HepG2 (cell line): ENCODE measurements at regions not wholly inside any gene's neighbourhood (a gene's known extent, or its start where the extent isn't known, plus 50 kb on each side); places are given as distances from the start of the nearest gene placed in this dataset.

Experiments used
- ATAC-seq: fragments of 200-7000 bp; cut with Tn5 transposase; 3 replicates; pipeline ENCODE4 v1.9.1; 2020; ENCODE audit warnings: mild to moderate bottlenecking, moderate library complexity
- BruUV-seq: library from RNA; stranded (reverse); fragments of 400-500 nt; replicated peaks from 2 replicates; lab custom pipeline; 2021; lab: Mats Ljungman, UMichigan
- CTCF ChIA-PET: fragments of 300-600 bp; formaldehyde crosslinking; extraction: SDS; loops from one replicate; lab custom pipeline; 2021; ENCODE audit warnings: low total read pairs, inconsistent platforms, low intra/inter-chr PET ratio; lab: Yijun Ruan, JAX
- POLR2A ChIA-PET: fragments of 350-600 bp; sonication (Branson Sonifier 250); formaldehyde crosslinking; loops from one replicate; lab custom pipeline; 2020; ENCODE audit warnings: antibody characterized with exemption, inconsistent platforms; lab: Yijun Ruan, JAX
- DNase-seq: peaks from one replicate; pipeline ENCODE4 v3.0.0-alpha.2; 2015; ENCODE audit warnings: low spot score
- FAIRE-seq: peaks from 3 replicates; lab custom pipeline; 2011; peaks lifted over from hg19 to GRCh38; lab: Jason Lieb, UNC
- H2AFZ ChIP-seq: one replicate; pipeline ENCODE4 v1.6.1; 2011; ENCODE audit warnings: low read length, inconsistent platforms
- H3K27ac ChIP-seq: fragments of 300-600 bp; 3 replicates; pipeline ENCODE4 v1.8.0; 2011; ENCODE audit warnings: mixed run types, mild to moderate bottlenecking, mixed read lengths, low read length, inconsistent platforms; ENCODE audit not compliant: insufficient read depth; ENCODE audit errors: extremely low read length
- H3K27me3 ChIP-seq, 2 experiments: fragments of 200-600 bp in 1 of 2; 2 replicates in 1 of 2; 3 replicates in 1 of 2; pipeline versions ENCODE4 v1.6.0 to v1.8.0; 2011; ENCODE audit warnings: low read length in 2 of 2, mild to moderate bottlenecking in 2 of 2, moderate library complexity in 2 of 2, inconsistent platforms in 1 of 2; ENCODE audit not compliant: insufficient read depth in 2 of 2, control insufficient read depth in 1 of 2
- H3K36me3 ChIP-seq, 2 experiments: fragments of 200-600 bp in 1 of 2; replicated peaks in 1 of 2; 2 replicates in 1 of 2; 3 replicates in 1 of 2; pipeline versions ENCODE4 v1.5.1 to v1.8.0; 2011; ENCODE audit warnings: low read length in 2 of 2, inconsistent platforms in 1 of 2; ENCODE audit not compliant: insufficient read depth in 2 of 2, control insufficient read depth in 1 of 2
- H3K4me1 ChIP-seq: 2 replicates; pipeline ENCODE4 v1.5.1; 2012; ENCODE audit warnings: low read length, inconsistent platforms; ENCODE audit not compliant: insufficient read depth
- H3K4me2 ChIP-seq: 2 replicates; pipeline ENCODE4 v1.6.0; 2011; ENCODE audit warnings: low read depth, low read length, inconsistent platforms
- H3K4me3 ChIP-seq, 3 experiments: fragments of 200-600 bp in 1 of 3; sonication (generic), shearing (Covaris generic) in 1 of 3; replicated peaks in 1 of 3; 2 replicates each; pipeline ENCODE4 v1.5.1; 2011 to 2016; ENCODE audit warnings: low read length in 3 of 3, inconsistent platforms in 2 of 3, low read depth in 2 of 3, mild to moderate bottlenecking in 2 of 3, control low read depth in 1 of 3, mixed read lengths in 1 of 3; ENCODE audit not compliant: insufficient read depth in 1 of 3
- H3K79me2 ChIP-seq: one replicate; pipeline ENCODE4 v1.6.1; 2011; ENCODE audit warnings: low read length, inconsistent platforms; ENCODE audit not compliant: insufficient read depth
- H3K9ac ChIP-seq: 2 replicates; pipeline ENCODE4 v1.6.0; 2011; ENCODE audit warnings: mild to moderate bottlenecking, low read depth, low read length, inconsistent platforms; ENCODE audit not compliant: insufficient read depth
- H3K9me3 ChIP-seq: 2 replicates; pipeline ENCODE4 v1.5.1; 2012; ENCODE audit warnings: mild to moderate bottlenecking, low read length
- H4K20me1 ChIP-seq: 2 replicates; pipeline ENCODE4 v1.6.0; 2011; ENCODE audit warnings: inconsistent platforms, mild to moderate bottlenecking, low read length, moderate library complexity; ENCODE audit not compliant: insufficient read depth
- MLLT10 ChIP-seq: sonication (generic); formaldehyde crosslinking; IDR thresholded peaks from 2 replicates; pipeline ENCODE4 v1.4.0; 2020; ENCODE audit warnings: missing genetic modification reagents
- RARG ChIP-seq: sonication (generic); formaldehyde crosslinking; IDR thresholded peaks from 2 replicates; pipeline ENCODE4 v1.4.0; 2020; ENCODE audit warnings: low read depth, mild to moderate bottlenecking, missing genetic modification reagents
- RXRB ChIP-seq: IDR thresholded peaks from 2 replicates; pipeline ENCODE4 v1.6.1; 2016; ENCODE audit warnings: borderline replicate concordance, missing genetic modification reagents, missing compliant biosample characterization
- SATB2 ChIP-seq: sonication (generic); formaldehyde crosslinking; IDR thresholded peaks from 2 replicates; pipeline ENCODE4 v1.5.0; 2020; ENCODE audit warnings: missing genetic modification reagents
- SCMH1 ChIP-seq: sonication (generic); formaldehyde crosslinking; IDR thresholded peaks from 2 replicates; pipeline ENCODE4 v1.9.0; 2021; ENCODE audit warnings: missing genetic modification reagents, mild to moderate bottlenecking, borderline replicate concordance
- SP4 ChIP-seq: sonication (generic); formaldehyde crosslinking; IDR thresholded peaks from 2 replicates; pipeline ENCODE4 v1.8.1; 2023; ENCODE audit warnings: mild to moderate bottlenecking, missing genetic modification reagents
- YY1 ChIP-seq: IDR thresholded peaks from 2 replicates; pipeline ENCODE4 v1.6.1; 2011; ENCODE audit warnings: low read length, low read depth, moderate library complexity, mild to moderate bottlenecking; ENCODE audit not compliant: insufficient read depth, insufficient replicate concordance
- ZBTB42 ChIP-seq: sonication (generic); formaldehyde crosslinking; IDR thresholded peaks from 2 replicates; pipeline ENCODE4 v1.5.0; 2020; ENCODE audit warnings: mild to moderate bottlenecking, missing genetic modification reagents
- WGBS: methylation state at CpG from one replicate; pipeline ENCODE4 v1.1.6; 2017; ENCODE audit warnings: low lambda C conversion rate; 5-methylcytosine and 5-hydroxymethylcytosine counted together
- in situ Hi-C: cut with HindIII; loops from 2 replicates; pipeline ENCODE4 v1.10.0; 2017; ENCODE audit warnings: low pct_unique_long_range_greater_than_20kb; ENCODE audit not compliant: extremely low pct_ligation_motif_present
- intact Hi-C: fragments of 100-400 bp; cut with micrococcal nuclease; formaldehyde crosslinking; loops from one replicate; pipeline ENCODE4 v1.10.0; 2022; ENCODE audit not compliant: unreplicated experiment
- TF ChIP-seq, protein P1 (sequence below): sonication (generic); formaldehyde crosslinking; conservative IDR thresholded peaks from 2 replicates; pipeline ENCODE4 v1.8.0; 2022; ENCODE audit warnings: mild to moderate bottlenecking, moderate library complexity, missing genetic modification reagents
- TF ChIP-seq, protein P2 (sequence below): fragments of 450-650 bp; IDR thresholded peaks from 2 replicates; pipeline ENCODE4 v1.6.1; 2017
- TF ChIP-seq, protein P3 (sequence below): sonication (generic); formaldehyde crosslinking; IDR thresholded peaks from 2 replicates; pipeline ENCODE4 v1.4.0; 2020; ENCODE audit warnings: low read depth, mild to moderate bottlenecking, missing genetic modification reagents

DNA sequence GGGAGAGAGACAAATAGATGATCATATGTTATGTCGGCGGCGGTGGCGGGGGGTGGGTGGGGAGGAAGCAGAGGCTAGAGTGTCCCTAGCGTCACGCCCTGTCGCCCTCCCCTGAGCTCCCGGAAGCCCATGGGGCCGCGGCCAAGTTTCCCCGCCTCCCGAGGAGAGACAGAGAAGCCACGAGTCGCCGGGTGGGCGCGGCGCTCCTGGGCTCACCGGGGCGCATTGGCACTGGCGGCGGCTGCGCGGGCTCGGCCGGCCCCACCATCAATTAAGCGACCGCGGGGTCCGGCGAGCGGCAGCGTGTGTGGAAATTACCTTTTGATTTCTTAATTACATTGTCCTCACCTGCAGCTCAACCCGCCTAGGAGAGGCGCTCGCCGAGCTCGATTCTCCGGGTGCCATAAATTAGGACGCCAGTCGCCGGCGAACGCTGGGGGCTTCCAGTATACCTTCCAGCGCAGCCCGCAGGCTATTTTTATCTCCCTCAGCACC lies 119.9 kb upstream of the LHX5 start (continued):
- no peak for TF ChIP-seq ZBTB42
- TF ChIP-seq, protein P1, sequence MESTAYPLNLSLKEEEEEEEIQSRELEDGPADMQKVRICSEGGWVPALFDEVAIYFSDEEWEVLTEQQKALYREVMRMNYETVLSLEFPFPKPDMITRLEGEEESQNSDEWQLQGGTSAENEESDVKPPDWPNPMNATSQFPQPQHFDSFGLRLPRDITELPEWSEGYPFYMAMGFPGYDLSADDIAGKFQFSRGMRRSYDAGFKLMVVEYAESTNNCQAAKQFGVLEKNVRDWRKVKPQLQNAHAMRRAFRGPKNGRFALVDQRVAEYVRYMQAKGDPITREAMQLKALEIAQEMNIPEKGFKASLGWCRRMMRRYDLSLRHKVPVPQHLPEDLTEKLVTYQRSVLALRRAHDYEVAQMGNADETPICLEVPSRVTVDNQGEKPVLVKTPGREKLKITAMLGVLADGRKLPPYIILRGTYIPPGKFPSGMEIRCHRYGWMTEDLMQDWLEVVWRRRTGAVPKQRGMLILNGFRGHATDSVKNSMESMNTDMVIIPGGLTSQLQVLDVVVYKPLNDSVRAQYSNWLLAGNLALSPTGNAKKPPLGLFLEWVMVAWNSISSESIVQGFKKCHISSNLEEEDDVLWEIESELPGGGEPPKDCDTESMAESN (CRISPR knock-in tag) = no peak
- TF ChIP-seq, protein P2, sequence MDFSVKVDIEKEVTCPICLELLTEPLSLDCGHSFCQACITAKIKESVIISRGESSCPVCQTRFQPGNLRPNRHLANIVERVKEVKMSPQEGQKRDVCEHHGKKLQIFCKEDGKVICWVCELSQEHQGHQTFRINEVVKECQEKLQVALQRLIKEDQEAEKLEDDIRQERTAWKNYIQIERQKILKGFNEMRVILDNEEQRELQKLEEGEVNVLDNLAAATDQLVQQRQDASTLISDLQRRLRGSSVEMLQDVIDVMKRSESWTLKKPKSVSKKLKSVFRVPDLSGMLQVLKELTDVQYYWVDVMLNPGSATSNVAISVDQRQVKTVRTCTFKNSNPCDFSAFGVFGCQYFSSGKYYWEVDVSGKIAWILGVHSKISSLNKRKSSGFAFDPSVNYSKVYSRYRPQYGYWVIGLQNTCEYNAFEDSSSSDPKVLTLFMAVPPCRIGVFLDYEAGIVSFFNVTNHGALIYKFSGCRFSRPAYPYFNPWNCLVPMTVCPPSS = no peak
- no peak for TF ChIP-seq YY1
- TF ChIP-seq, protein P3, sequence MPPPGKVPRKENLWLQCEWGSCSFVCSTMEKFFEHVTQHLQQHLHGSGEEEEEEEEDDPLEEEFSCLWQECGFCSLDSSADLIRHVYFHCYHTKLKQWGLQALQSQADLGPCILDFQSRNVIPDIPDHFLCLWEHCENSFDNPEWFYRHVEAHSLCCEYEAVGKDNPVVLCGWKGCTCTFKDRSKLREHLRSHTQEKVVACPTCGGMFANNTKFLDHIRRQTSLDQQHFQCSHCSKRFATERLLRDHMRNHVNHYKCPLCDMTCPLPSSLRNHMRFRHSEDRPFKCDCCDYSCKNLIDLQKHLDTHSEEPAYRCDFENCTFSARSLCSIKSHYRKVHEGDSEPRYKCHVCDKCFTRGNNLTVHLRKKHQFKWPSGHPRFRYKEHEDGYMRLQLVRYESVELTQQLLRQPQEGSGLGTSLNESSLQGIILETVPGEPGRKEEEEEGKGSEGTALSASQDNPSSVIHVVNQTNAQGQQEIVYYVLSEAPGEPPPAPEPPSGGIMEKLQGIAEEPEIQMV (CRISPR knock-in tag) = no peak
- no peak for TF ChIP-seq RARG
- TF ChIP-seq RXRB (CRISPR knock-in tag) = no peak

DNA sequence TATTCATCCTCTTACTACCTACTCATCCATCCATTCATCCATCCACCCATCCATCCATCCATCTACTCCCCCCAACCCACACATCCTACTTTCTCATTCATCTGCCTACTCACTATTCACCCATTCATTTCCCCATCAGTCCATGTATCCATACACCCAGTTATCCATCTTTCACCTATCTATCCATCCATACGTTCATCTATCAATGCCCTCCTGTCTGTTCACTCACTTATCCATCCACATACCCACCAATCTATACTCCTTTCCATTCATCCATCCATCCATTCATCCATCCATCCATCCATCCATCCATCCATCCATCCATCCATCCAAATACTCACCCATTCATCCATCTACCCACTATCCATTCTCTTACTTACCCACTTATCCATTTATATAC lies 117.8 kb upstream of the LHX5 start:
- POLR2A ChIA-PET = no interaction called here
- in situ Hi-C loops = no loop called here

More for the DNA sequence above, 117.8 kb upstream of the LHX5 start:
- H3K4me1 ChIP-seq = no peaks in the 10 kb centered on the region
- H3K27ac ChIP-seq = no peak overlapping the region
- no peak overlapping the region for H3K4me3 ChIP-seq
- H3K36me3 ChIP-seq = no peaks in the 10 kb centered on the region
- H3K4me2 ChIP-seq = no peak overlapping the region
- no peaks in the 10 kb centered on the region for H4K20me1 ChIP-seq
- CTCF ChIA-PET = no interaction called here
- TF ChIP-seq SP4 (CRISPR knock-in tag) (no peak), MLLT10 (CRISPR knock-in tag) (no peak), SATB2 (CRISPR knock-in tag) (no peak), SCMH1 (no peak)
- no peaks in the 10 kb centered on the region; a peak in 1 of 5 replicates for H3K27me3 ChIP-seq
- H3K9me3 ChIP-seq = no peaks in the 10 kb centered on the region
- no peak for FAIRE-seq
- H3K9ac ChIP-seq = no peak overlapping the region
- no peak for DNase-seq
- WGBS = 0% methylated on average over 1 of the region's 1 CpG
- ATAC-seq = no peak
- BruUV-seq = no TSS peak
- intact Hi-C loops = no loop called here
- H2AFZ ChIP-seq = no peak overlapping the region
- H3K79me2 ChIP-seq = no peaks in the 10 kb centered on the region
